Mesenchymal stem cell (in vitro differentiated cells and primary cell): ENCODE measurements at regions not wholly inside any gene's neighbourhood (a gene's known extent, or its start where the extent isn't known, plus 50 kb on each side); places are given as distances from the start of the nearest gene placed in this dataset.

Experiments used
- DNase-seq: peaks from one replicate; pipeline ENCODE4 v3.0.0-alpha.2; 2013
- H2AFZ ChIP-seq: one replicate; pipeline ENCODE4 v1.6.1; 2013; ENCODE audit warnings: low read depth, mild to moderate bottlenecking, control low read depth, inconsistent platforms, low read length, moderate library complexity
- H2AK5ac ChIP-seq: 2 replicates; pipeline ENCODE4 v1.6.1; 2013; ENCODE audit warnings: low read length, moderate library complexity, mild to moderate bottlenecking, inconsistent platforms; ENCODE audit not compliant: severe bottlenecking
- H2BK120ac ChIP-seq: one replicate; pipeline ENCODE4 v1.6.1; 2013; ENCODE audit warnings: low read depth, mild to moderate bottlenecking, inconsistent platforms, low read length, moderate library complexity
- H2BK12ac ChIP-seq, 2 experiments: one replicate each; pipeline ENCODE4 v1.6.1; 2013; ENCODE audit warnings: inconsistent platforms in 2 of 2, low read length in 2 of 2, mild to moderate bottlenecking in 2 of 2, moderate library complexity in 2 of 2, control low read depth in 1 of 2
- H2BK15ac ChIP-seq: one replicate; pipeline ENCODE4 v1.6.1; 2013; ENCODE audit warnings: mild to moderate bottlenecking, low read depth, inconsistent platforms; ENCODE audit not compliant: poor library complexity, severe bottlenecking
- H2BK5ac ChIP-seq: 2 replicates; pipeline ENCODE4 v1.6.1; 2013; ENCODE audit warnings: low read depth, mild to moderate bottlenecking, low read length, control low read depth, inconsistent platforms; ENCODE audit not compliant: poor library complexity, severe bottlenecking
- H3K14ac ChIP-seq, 2 experiments: one replicate each; pipeline ENCODE4 v1.6.1; 2013; ENCODE audit warnings: inconsistent platforms in 2 of 2, low read length in 2 of 2, control low read depth in 1 of 2, mild to moderate bottlenecking in 1 of 2, moderate library complexity in 1 of 2
- H3K18ac ChIP-seq, 2 experiments: one replicate each; pipeline ENCODE4 v1.6.1; 2013; ENCODE audit warnings: inconsistent platforms in 2 of 2, low read length in 2 of 2, control low read depth in 1 of 2, low read depth in 1 of 2, mild to moderate bottlenecking in 1 of 2
- H3K23ac ChIP-seq, 2 experiments: one replicate each; pipeline ENCODE4 v1.6.1; 2013; ENCODE audit warnings: inconsistent platforms in 2 of 2, low read length in 2 of 2, mild to moderate bottlenecking in 2 of 2, moderate library complexity in 2 of 2, control low read depth in 1 of 2
- H3K27ac ChIP-seq: 2 replicates; pipeline ENCODE4 v1.5.1; 2013; ENCODE audit warnings: mild to moderate bottlenecking, moderate library complexity, low read length, control low read depth, inconsistent platforms; ENCODE audit not compliant: poor library complexity, severe bottlenecking
- H3K27me3 ChIP-seq, 2 experiments: 2 replicates each; pipeline versions ENCODE4 v1.6.1 to v1.7.0; 2013; ENCODE audit warnings: low read length in 2 of 2, mild to moderate bottlenecking in 2 of 2, moderate library complexity in 2 of 2, control low read depth in 1 of 2, inconsistent platforms in 1 of 2; ENCODE audit not compliant: control insufficient read depth in 1 of 2, insufficient read depth in 1 of 2
- H3K36me3 ChIP-seq, 2 experiments: 2 replicates each; pipeline versions ENCODE4 v1.6.1 to v1.7.0; 2013; ENCODE audit warnings: low read length in 2 of 2, control low read depth in 1 of 2, inconsistent platforms in 1 of 2, low read depth in 1 of 2, mild to moderate bottlenecking in 1 of 2; ENCODE audit not compliant: insufficient read depth in 2 of 2, control insufficient read depth in 1 of 2
- H3K4ac ChIP-seq, 2 experiments: one replicate each; pipeline ENCODE4 v1.6.1; 2013; ENCODE audit warnings: inconsistent platforms in 2 of 2, low read length in 2 of 2, mild to moderate bottlenecking in 2 of 2, moderate library complexity in 2 of 2, control low read depth in 1 of 2, low read depth in 1 of 2
- H3K4me1 ChIP-seq: 2 replicates; pipeline ENCODE4 v1.6.1; 2013; ENCODE audit warnings: low read depth, low read length, control low read depth; ENCODE audit not compliant: control insufficient read depth, insufficient read depth
- H3K4me2 ChIP-seq: 2 replicates; pipeline ENCODE4 v1.6.1; 2013; ENCODE audit warnings: low read length, mild to moderate bottlenecking, inconsistent platforms; ENCODE audit not compliant: poor library complexity, severe bottlenecking
- H3K4me3 ChIP-seq, 2 experiments: 2 replicates each; pipeline versions ENCODE4 v1.5.1 to v1.7.0; 2013; ENCODE audit warnings: low read length in 2 of 2, mild to moderate bottlenecking in 2 of 2, control low read depth in 1 of 2, low read depth in 1 of 2; ENCODE audit not compliant: insufficient read depth in 1 of 2
- H3K79me1 ChIP-seq: replicated peaks from 2 replicates; pipeline ENCODE4 v1.6.1; 2013; ENCODE audit warnings: mild to moderate bottlenecking, control low read depth, low read length, inconsistent platforms; ENCODE audit not compliant: poor library complexity, severe bottlenecking
- H3K9ac ChIP-seq: 2 replicates; pipeline ENCODE4 v1.7.0; 2013; ENCODE audit warnings: mild to moderate bottlenecking, low read length, moderate library complexity
- H3K9me3 ChIP-seq: 2 replicates; pipeline ENCODE4 v1.7.0; 2013; ENCODE audit warnings: mild to moderate bottlenecking, low read length; ENCODE audit not compliant: control insufficient read depth
- H4K8ac ChIP-seq: one replicate; pipeline ENCODE4 v1.6.1; 2013; ENCODE audit warnings: inconsistent platforms, mild to moderate bottlenecking, low read length, moderate library complexity
- H4K91ac ChIP-seq: one replicate; pipeline ENCODE4 v1.6.1; 2013; ENCODE audit warnings: mild to moderate bottlenecking, low read length, inconsistent platforms
- WGBS: methylation state at CpG from one replicate; pipeline ENCODE4 v1.1.7; 2013; ENCODE audit warnings: mixed read lengths; 5-methylcytosine and 5-hydroxymethylcytosine counted together

DNA sequence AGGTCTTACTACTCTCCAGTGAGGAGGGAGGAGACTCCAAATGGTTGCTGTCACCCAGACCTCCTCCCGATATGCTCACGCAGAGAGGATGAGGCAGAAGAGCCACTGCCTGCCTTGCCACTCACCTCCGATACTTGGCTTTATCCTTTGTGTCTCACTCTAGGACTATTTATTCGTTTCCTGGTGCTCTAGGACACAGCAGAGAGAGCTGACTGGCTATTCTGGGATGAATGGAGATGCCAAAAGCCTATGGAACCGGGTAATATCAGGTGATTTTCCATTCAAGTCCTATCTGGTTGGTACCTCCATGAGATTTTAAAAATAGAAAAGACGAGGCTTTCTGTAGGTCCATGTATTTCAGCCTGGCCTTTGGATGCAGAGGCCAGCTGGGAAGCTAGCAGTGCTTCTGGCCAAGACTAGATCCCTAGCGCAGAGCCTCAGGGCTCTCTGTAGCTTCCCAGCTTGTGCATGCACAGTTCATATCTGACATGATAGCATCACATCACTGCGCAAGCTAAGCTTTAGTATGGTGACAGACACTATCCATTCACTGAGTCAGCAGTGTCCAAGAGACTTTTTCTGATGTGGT is 239.0 kb upstream of the ANKRD30A start:
- H3K79me1 ChIP-seq = no peaks in the 10 kb centered on the region
- no peak overlapping the region for H2BK12ac ChIP-seq
- H2BK5ac ChIP-seq = no peak overlapping the region
- peaks cover 2% of the 10 kb centered on the region for H3K4me1 ChIP-seq
- no peak overlapping the region for H2BK15ac ChIP-seq
- WGBS = 69% methylated on average over 7 of the region's 8 CpGs
- H3K14ac ChIP-seq = no peak overlapping the region
- DNase-seq = no peak
- H3K23ac ChIP-seq = no peak overlapping the region
- H3K27me3 ChIP-seq = peaks cover 5 to 12% of the 10 kb centered on the region in 2 experiments
- no peak overlapping the region for H2AK5ac ChIP-seq
- no peaks in the 10 kb centered on the region for H3K36me3 ChIP-seq
- no peak overlapping the region for H3K27ac ChIP-seq
- no peak overlapping the region for H3K4me2 ChIP-seq
- no peak overlapping the region for H4K8ac ChIP-seq
- H2BK120ac ChIP-seq = no peak overlapping the region
- H3K9me3 ChIP-seq = no peaks in the 10 kb centered on the region
- H3K9ac ChIP-seq = no peak overlapping the region
- no peak overlapping the region for H4K91ac ChIP-seq
- H3K18ac ChIP-seq = no peak overlapping the region
- H2AFZ ChIP-seq = no peak overlapping the region
- no peak overlapping the region for H3K4me3 ChIP-seq
- H3K4ac ChIP-seq = no peak overlapping the region

DNA sequence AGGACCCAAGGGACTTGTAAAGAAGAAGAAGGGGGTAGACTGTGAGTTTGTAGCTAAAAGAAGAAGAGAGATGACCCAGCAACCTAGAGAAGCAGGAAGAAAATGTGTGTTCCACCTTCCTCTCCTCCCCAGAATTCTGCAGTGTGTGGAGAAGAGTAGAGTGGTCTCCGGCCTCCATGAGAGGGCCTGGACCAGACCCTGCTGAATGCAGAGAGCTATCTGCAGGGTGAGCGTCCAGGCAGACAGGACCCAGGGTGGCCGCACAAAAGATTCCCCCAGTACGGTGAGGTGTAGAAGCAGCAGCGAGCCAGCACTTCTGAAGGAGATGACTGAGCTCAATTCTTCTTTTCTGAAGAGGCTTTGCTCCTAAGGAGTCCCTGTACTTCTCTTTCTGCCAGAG is 239.7 kb upstream of the ANKRD30A start:
- Histone ChIP-seq H3K4ac (no peak overlapping the region), H3K4me3 (no peak overlapping the region), H3K9ac (no peak overlapping the region), H4K91ac (no peak overlapping the region), H2BK15ac (no peak overlapping the region), H3K9me3 (no peaks in the 10 kb centered on the region), H2BK5ac (no peak overlapping the region), H3K23ac (no peak overlapping the region), H3K4me2 (no peak overlapping the region), H3K14ac (no peak overlapping the region), H3K36me3 (no peaks in the 10 kb centered on the region), H2BK12ac (no peak overlapping the region), H3K79me1 (no peaks in the 10 kb centered on the region), H3K27ac (no peak overlapping the region), H4K8ac (no peak overlapping the region), H3K27me3 (peaks cover 5 to 12% of the 10 kb centered on the region in 2 experiments), H3K4me1 (peaks cover 2% of the 10 kb centered on the region), H2BK120ac (no peak overlapping the region), H2AK5ac (no peak overlapping the region), H2AFZ (no peak overlapping the region), H3K18ac (no peak overlapping the region)
- 76% methylated on average over 5 of the region's 5 CpGs for WGBS
- DNase-seq = no peak

DNA sequence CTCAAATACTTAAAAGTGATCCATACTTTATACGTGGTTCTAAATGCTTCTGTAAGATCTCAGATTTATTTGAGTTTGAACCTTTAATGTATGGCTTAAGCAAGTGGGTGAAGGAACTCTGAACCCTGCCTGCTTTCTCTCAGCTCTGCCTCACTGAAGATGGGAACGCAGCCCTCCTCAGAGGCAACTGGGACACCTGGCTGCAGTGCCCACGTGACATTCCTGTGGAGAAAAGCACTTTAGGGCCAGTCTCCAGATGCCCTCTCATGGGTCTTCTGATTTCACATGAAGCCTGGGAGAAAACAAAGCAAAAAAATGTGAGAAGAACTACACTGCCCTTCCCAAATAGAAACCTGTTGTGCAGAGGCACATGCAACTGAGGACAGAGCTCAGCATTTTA is 242.6 kb upstream of the ANKRD30A start:
- peaks cover 5 to 12% of the 10 kb centered on the region in 2 experiments for H3K27me3 ChIP-seq
- no peak overlapping the region for H2BK15ac ChIP-seq
- no peak overlapping the region for H3K14ac ChIP-seq
- 55% methylated on average over 3 of the region's 3 CpGs for WGBS
- no peak overlapping the region for H2BK12ac ChIP-seq
- H3K18ac ChIP-seq = no peak overlapping the region
- H3K27ac ChIP-seq = no peak overlapping the region
- H2AK5ac ChIP-seq = no peak overlapping the region
- no peak overlapping the region for H2BK5ac ChIP-seq
- H3K9me3 ChIP-seq = no peaks in the 10 kb centered on the region
- no peak overlapping the region for H4K8ac ChIP-seq
- no peak overlapping the region for H3K4me3 ChIP-seq
- H3K4ac ChIP-seq = no peak overlapping the region
- H3K23ac ChIP-seq = no peak overlapping the region
- no peak for DNase-seq
- no peak overlapping the region for H2AFZ ChIP-seq
- H3K9ac ChIP-seq = no peak overlapping the region
- H3K4me2 ChIP-seq = no peak overlapping the region
- no peak overlapping the region for H2BK120ac ChIP-seq
- H3K4me1 ChIP-seq = no peaks in the 10 kb centered on the region
- no peak overlapping the region for H4K91ac ChIP-seq
- no peaks in the 10 kb centered on the region for H3K36me3 ChIP-seq
- no peaks in the 10 kb centered on the region for H3K79me1 ChIP-seq

DNA sequence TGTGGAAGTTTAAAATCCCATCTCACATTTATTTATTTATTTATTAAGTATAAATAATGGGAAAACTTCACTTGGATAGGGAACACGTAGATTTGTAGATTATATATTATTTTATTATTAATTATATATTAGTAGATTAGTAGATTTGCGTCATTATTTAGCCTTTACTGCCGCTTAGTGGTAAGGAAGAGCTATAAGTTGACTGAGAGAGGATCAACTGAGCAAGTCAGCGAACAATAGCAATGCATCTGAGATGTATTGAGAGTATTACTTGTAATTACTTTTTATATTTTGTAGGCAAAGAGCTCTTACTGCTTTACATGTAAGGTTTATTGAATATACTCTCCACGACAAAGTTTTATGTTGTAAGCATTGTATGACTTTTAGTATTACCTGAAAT is 244.5 kb upstream of the ANKRD30A start:
- Histone ChIP-seq H3K14ac (no peak overlapping the region), H3K4me1 (no peaks in the 10 kb centered on the region), H3K9ac (no peak overlapping the region), H3K23ac (no peak overlapping the region), H3K9me3 (no peaks in the 10 kb centered on the region), H3K4me3 (no peak overlapping the region), H3K27me3 (peaks cover 5 to 8% of the 10 kb centered on the region in 2 experiments), H2BK12ac (no peak overlapping the region), H3K18ac (no peak overlapping the region), H2BK15ac (no peak overlapping the region), H4K91ac (no peak overlapping the region), H3K4me2 (no peak overlapping the region), H2BK120ac (no peak overlapping the region), H3K36me3 (no peaks in the 10 kb centered on the region), H3K4ac (no peak overlapping the region), H4K8ac (no peak overlapping the region), H3K79me1 (no peaks in the 10 kb centered on the region), H2BK5ac (no peak overlapping the region), H2AFZ (no peak overlapping the region), H3K27ac (no peak overlapping the region), H2AK5ac (no peak overlapping the region)
- peak; percentile 47 for DNase-seq
- 51% methylated on average over 4 of the region's 5 CpGs for WGBS
